HL-60 (cell line): ENCODE measurements at regions not wholly inside any gene's neighbourhood (a gene's known extent, or its start where the extent isn't known, plus 50 kb on each side); places are given as distances from the start of the nearest gene placed in this dataset.

Experiments
- POLR2AphosphoS5 ChIP-seq: IDR thresholded peaks from 2 replicates; pipeline ENCODE4 v1.6.1; 2012; ENCODE audit warnings: low read depth
- TF ChIP-seq, protein P1 (sequence below): IDR thresholded peaks from one replicate; pipeline ENCODE4 v1.5.1; 2011; ENCODE audit warnings: low read length, control low read depth, inconsistent platforms; ENCODE audit not compliant: insufficient read depth

DNA sequence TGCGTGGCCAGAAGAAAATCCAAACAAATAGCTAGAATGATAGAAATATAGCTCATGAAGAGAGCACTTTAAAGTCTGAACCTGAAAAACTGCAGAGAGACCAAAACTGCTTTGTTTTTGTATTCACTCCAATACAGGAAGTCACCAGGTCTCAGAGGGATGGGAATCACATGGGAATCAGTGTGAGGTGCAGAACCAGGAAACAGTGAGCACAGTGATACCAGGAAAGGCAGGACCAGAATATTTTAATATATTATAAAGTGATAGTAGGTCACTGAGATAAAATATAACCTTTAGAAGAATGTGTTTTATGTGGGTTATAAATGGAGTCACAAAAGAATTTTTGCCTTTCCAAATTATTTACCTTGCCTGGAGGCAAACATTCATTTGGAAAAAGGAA, 277.3 kb downstream of the CASP12 start:
- no peak for TF ChIP-seq POLR2AphosphoS5
- TF ChIP-seq, protein P1, sequence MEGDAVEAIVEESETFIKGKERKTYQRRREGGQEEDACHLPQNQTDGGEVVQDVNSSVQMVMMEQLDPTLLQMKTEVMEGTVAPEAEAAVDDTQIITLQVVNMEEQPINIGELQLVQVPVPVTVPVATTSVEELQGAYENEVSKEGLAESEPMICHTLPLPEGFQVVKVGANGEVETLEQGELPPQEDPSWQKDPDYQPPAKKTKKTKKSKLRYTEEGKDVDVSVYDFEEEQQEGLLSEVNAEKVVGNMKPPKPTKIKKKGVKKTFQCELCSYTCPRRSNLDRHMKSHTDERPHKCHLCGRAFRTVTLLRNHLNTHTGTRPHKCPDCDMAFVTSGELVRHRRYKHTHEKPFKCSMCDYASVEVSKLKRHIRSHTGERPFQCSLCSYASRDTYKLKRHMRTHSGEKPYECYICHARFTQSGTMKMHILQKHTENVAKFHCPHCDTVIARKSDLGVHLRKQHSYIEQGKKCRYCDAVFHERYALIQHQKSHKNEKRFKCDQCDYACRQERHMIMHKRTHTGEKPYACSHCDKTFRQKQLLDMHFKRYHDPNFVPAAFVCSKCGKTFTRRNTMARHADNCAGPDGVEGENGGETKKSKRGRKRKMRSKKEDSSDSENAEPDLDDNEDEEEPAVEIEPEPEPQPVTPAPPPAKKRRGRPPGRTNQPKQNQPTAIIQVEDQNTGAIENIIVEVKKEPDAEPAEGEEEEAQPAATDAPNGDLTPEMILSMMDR = no peak
